GM12878 (cell line): ENCODE measurements at regions not wholly inside any gene's neighbourhood (a gene's known extent, or its start where the extent isn't known, plus 50 kb on each side); places are given as distances from the start of the nearest gene placed in this dataset.

Experiments used
- POLR2A ChIP-seq: IDR thresholded peaks from 2 replicates; pipeline ENCODE4 v1.6.1; 2011; ENCODE audit warnings: low read depth, mild to moderate bottlenecking, low read length
- TF ChIP-seq, protein P1 (sequence below): fragments of 450-650 bp; IDR thresholded peaks from 2 replicates; pipeline ENCODE4 v1.6.1; 2016; ENCODE audit warnings: mild to moderate bottlenecking

DNA sequence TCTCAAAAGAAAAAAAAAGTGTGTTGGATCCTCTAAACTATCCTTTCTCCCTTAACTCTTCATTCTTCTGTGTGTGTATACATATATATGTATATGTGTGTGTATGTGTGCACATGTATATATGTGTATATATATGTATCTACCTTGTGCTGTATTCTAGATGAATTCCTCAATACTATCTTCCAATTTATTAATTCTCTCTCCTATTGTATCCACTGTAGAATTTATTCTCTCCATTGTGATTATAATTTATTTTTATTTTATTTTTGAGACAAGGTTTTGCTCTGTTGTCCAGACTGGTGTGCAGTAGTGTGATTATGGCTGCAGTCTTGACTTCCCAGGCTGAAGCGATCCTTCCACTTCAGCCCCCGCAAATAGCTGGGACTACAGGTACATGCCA is 147.1 kb upstream of the ZNF618 start:
- TF ChIP-seq, protein P1, sequence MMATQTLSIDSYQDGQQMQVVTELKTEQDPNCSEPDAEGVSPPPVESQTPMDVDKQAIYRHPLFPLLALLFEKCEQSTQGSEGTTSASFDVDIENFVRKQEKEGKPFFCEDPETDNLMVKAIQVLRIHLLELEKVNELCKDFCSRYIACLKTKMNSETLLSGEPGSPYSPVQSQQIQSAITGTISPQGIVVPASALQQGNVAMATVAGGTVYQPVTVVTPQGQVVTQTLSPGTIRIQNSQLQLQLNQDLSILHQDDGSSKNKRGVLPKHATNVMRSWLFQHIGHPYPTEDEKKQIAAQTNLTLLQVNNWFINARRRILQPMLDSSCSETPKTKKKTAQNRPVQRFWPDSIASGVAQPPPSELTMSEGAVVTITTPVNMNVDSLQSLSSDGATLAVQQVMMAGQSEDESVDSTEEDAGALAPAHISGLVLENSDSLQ = no peak
- TF ChIP-seq POLR2A = no peak
